ENCODE measurements at regions not wholly inside any gene's neighbourhood (a gene's known extent, or its start where the extent isn't known, plus 50 kb on each side); places are given as distances from the start of the nearest gene placed in this dataset.
A peak's percentile ranks its signal among the peaks of the same experiment; 100 is the strongest.

DNA sequence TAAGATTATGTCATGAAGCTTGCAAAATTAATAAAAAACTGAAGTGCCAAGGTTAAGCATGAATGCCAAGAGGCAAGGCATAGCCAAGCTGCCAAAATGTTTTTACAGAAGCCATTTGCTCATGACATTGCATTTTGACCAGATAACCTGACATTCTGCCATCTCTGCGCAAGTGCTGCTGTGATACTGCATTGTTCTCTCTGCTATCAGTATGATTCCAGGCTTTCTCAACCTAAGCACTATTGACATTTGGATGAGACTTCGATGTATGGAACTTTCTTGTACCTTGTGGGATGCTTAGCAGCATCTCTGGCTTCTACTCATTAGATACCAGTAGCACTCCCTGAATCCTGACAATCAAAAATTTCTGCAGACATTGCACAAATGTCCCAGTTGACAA lies 139.2 kb downstream of the RASSF9 start:
- DNase-seq (ENCODE audit: low read depth in 6 of 9, low spot score in 9 of 9), result no peak
- Histone ChIP-seq H3K9me3 (ENCODE audit: control insufficient read depth in 2 of 2, insufficient read depth in 1 of 2, low read length in 1 of 2) (no peaks in the 10 kb centered on the region), H3K4me3 (ENCODE audit: low read length in 2 of 2) (no peak overlapping the region), H3K4me1 (ENCODE audit: control insufficient read depth in 2 of 2, insufficient read depth in 2 of 2, low read length in 2 of 2) (no peaks in the 10 kb centered on the region), H3K27ac (ENCODE audit: low read depth in 1 of 2, low read length in 1 of 2) (no peak overlapping the region), H3K27me3 (ENCODE audit: control insufficient read depth in 2 of 2, insufficient read depth in 1 of 2, low read length in 1 of 2) (no peaks in the 10 kb centered on the region), H3K36me3 (ENCODE audit: control insufficient read depth in 2 of 2, insufficient read depth in 2 of 2, low read length in 1 of 2) (no peaks in the 10 kb centered on the region)
- 95% methylated on average over 2 of the region's 2 CpGs for WGBS

DNA sequence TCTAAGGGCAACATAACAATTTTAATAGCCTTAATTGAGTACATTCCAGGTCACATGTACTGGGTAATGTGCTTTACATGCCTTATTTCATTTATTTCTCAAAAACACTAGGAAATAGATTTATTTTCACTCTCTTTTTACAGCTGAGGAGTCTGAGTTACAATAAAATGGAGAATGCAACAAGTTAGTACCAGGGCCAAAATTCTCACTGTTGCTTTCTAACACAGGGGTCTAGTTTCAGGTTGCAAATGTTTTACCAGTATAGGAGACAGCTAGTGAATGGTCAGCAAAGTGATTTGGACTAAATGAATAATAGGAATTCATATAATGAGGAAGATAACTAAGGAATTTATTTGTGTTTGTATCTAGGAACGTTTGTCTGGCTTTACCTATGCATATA lies 137.3 kb downstream of the RASSF9 start:
- Histone ChIP-seq H3K4me3 (ENCODE audit: low read length in 2 of 2) (no peak overlapping the region), H3K9me3 (ENCODE audit: control insufficient read depth in 2 of 2, insufficient read depth in 1 of 2, low read length in 1 of 2) (no peaks in the 10 kb centered on the region), H3K4me1 (ENCODE audit: control insufficient read depth in 2 of 2, insufficient read depth in 2 of 2, low read length in 2 of 2) (no peaks in the 10 kb centered on the region), H3K27ac (ENCODE audit: low read depth in 1 of 2, low read length in 1 of 2) (no peak overlapping the region), H3K27me3 (ENCODE audit: control insufficient read depth in 2 of 2, insufficient read depth in 1 of 2, low read length in 1 of 2) (no peaks in the 10 kb centered on the region), H3K36me3 (ENCODE audit: control insufficient read depth in 2 of 2, insufficient read depth in 2 of 2, low read length in 1 of 2) (no peaks in the 10 kb centered on the region)
- DNase-seq (ENCODE audit: low read depth in 6 of 9, low spot score in 9 of 9), result no peak
- 84% methylated on average over 1 of the region's 1 CpG for WGBS

DNA sequence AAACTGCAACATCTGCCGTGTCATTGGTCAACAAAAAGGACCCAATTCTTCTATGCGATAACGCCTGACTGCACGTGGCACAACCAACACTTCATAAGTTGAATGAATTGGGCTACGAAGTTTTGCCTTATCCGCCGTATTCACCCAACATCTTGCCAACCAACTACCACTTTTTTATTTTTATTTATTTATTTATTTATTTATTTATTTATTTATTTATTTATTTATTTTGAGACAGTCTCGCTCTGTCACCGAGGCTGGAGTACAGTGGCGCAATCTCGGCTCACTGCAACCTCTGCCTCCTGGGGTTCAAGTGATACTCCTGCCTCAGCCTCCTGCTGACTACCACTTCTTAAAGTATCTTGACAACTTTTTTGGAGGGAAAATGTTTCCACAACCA lies 127.4 kb downstream of the RASSF9 start:
- H3K9me3 ChIP-seq (ENCODE audit: control insufficient read depth in 2 of 2, insufficient read depth in 1 of 2, low read length in 1 of 2), result no peaks in the 10 kb centered on the region
- H3K4me1 ChIP-seq (ENCODE audit: control insufficient read depth in 2 of 2, insufficient read depth in 2 of 2, low read length in 2 of 2), result no peaks in the 10 kb centered on the region
- H3K36me3 ChIP-seq (ENCODE audit: control insufficient read depth in 2 of 2, insufficient read depth in 2 of 2, low read length in 1 of 2), result no peaks in the 10 kb centered on the region
- no peak overlapping the region for H3K27ac ChIP-seq (ENCODE audit: low read depth in 1 of 2, low read length in 1 of 2)
- no peaks in the 10 kb centered on the region for H3K27me3 ChIP-seq (ENCODE audit: control insufficient read depth in 2 of 2, insufficient read depth in 1 of 2, low read length in 1 of 2)
- DNase-seq (ENCODE audit: low read depth in 6 of 9, low spot score in 9 of 9), result no peak
- 98% methylated on average over 11 of the region's 11 CpGs for WGBS
- no peak overlapping the region for H3K4me3 ChIP-seq (ENCODE audit: low read length in 2 of 2)

DNA sequence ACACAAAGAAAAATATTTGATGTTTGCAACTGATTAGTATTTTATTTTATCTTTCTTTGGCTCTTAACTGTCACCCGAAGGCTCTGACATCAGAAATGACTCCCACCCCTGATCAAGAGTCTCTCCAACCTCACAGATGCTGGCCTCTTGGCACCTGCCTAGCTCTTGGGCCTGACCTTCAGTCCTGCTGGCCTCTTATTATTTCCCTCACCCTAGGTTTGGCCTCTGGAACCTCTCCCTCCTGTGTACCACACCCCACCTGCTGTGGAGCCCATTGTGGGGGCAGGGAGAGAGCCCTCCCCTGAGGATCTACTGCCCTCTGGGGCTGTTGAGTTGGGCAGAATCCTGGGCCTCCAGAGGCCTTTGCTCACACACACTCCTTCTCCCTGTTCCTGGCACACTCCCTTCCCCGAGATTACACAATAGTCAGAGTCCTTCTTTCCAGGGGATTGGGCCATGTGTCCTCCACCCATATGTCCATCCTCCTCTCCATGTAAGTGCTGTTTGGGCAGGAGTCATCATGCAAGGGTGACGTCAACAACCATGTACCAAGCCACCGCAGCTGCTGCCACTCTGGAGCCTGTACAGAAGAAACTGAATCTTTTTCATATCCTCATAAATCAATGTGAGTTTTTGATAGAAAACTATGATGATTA lies 124.3 kb downstream of the RASSF9 start:
- no peaks in the 10 kb centered on the region for H3K4me1 ChIP-seq (ENCODE audit: control insufficient read depth in 2 of 2, insufficient read depth in 2 of 2, low read length in 2 of 2)
- 95% methylated on average over 4 of the region's 4 CpGs for WGBS
- no peak for DNase-seq (ENCODE audit: low read depth in 6 of 9, low spot score in 9 of 9)

DNA sequence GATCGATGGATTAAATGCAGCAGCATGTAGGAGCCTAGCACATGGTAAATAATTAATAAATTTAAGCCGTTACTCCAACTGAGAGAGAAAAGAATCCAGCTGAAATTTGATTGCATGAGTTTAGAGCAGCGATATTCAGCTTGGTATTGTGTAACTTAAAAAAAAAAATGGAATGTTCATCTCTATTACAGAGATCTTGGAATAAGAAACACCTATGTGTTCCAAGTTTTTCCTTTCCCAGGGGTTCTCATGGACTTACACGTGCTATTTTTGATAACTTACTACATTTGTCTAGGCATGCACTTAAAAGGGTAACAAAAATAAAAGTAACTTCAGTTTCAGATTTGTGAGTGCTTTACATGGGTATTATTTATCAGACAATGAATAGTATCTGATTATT lies 122.8 kb downstream of the RASSF9 start:
- H3K36me3 ChIP-seq (ENCODE audit: control insufficient read depth in 2 of 2, insufficient read depth in 2 of 2, low read length in 1 of 2), result no peaks in the 10 kb centered on the region
- no peaks in the 10 kb centered on the region for H3K4me1 ChIP-seq (ENCODE audit: control insufficient read depth in 2 of 2, insufficient read depth in 2 of 2, low read length in 2 of 2)
- WGBS, result 86% methylated on average over 4 of the region's 4 CpGs
- H3K27me3 ChIP-seq (ENCODE audit: control insufficient read depth in 2 of 2, insufficient read depth in 1 of 2, low read length in 1 of 2), result no peaks in the 10 kb centered on the region
- peak in 1 of 9 donors; percentile 2 for DNase-seq (ENCODE audit: low read depth in 6 of 9, low spot score in 9 of 9)
- no peak overlapping the region for H3K4me3 ChIP-seq (ENCODE audit: low read length in 2 of 2)
- H3K27ac ChIP-seq (ENCODE audit: low read depth in 1 of 2, low read length in 1 of 2), result no peak overlapping the region
- peaks cover 0 to 5% of the 10 kb centered on the region in 2 donors for H3K9me3 ChIP-seq (ENCODE audit: control insufficient read depth in 2 of 2, insufficient read depth in 1 of 2, low read length in 1 of 2)

More for the DNA sequence above, 124.3 kb downstream of the RASSF9 start:
- H3K27ac ChIP-seq (ENCODE audit: low read depth in 1 of 2, low read length in 1 of 2), result no peak overlapping the region
- no peak overlapping the region for H3K4me3 ChIP-seq (ENCODE audit: low read length in 2 of 2)
- no peaks in the 10 kb centered on the region for H3K27me3 ChIP-seq (ENCODE audit: control insufficient read depth in 2 of 2, insufficient read depth in 1 of 2, low read length in 1 of 2)
- no peaks in the 10 kb centered on the region for H3K9me3 ChIP-seq (ENCODE audit: control insufficient read depth in 2 of 2, insufficient read depth in 1 of 2, low read length in 1 of 2)
- no peaks in the 10 kb centered on the region for H3K36me3 ChIP-seq (ENCODE audit: control insufficient read depth in 2 of 2, insufficient read depth in 2 of 2, low read length in 1 of 2)

DNA sequence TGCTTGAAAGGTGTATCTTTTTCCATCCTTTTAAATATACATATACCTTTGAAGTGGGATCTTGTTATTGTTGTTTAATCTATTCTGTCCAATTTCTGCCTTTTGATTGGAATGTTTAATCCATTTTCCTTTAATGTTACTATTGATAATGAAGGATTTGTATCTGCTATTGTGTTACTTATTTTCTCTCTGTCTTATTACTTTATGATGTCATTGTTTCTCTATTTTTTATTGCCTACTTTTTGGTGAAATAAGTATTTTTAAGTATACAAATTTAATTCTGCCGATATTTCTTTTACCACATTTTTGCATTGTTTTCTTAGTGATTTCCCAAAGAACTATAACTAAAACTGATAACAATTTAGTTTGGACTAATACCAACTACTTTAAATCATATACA lies 121.8 kb downstream of the RASSF9 start:
- no peak overlapping the region for H3K4me3 ChIP-seq (ENCODE audit: low read length in 2 of 2)
- no peak overlapping the region for H3K27ac ChIP-seq (ENCODE audit: low read depth in 1 of 2, low read length in 1 of 2)
- H3K4me1 ChIP-seq (ENCODE audit: control insufficient read depth in 2 of 2, insufficient read depth in 2 of 2, low read length in 2 of 2), result no peaks in the 10 kb centered on the region
- no peak for DNase-seq (ENCODE audit: low read depth in 6 of 9, low spot score in 9 of 9)
- no peaks in the 10 kb centered on the region for H3K36me3 ChIP-seq (ENCODE audit: control insufficient read depth in 2 of 2, insufficient read depth in 2 of 2, low read length in 1 of 2)
- H3K27me3 ChIP-seq (ENCODE audit: control insufficient read depth in 2 of 2, insufficient read depth in 1 of 2, low read length in 1 of 2), result no peaks in the 10 kb centered on the region
- 99% methylated on average over 1 of the region's 1 CpG for WGBS
- H3K9me3 ChIP-seq (ENCODE audit: control insufficient read depth in 2 of 2, insufficient read depth in 1 of 2, low read length in 1 of 2), result peaks cover 0 to 5% of the 10 kb centered on the region in 2 donors

DNA sequence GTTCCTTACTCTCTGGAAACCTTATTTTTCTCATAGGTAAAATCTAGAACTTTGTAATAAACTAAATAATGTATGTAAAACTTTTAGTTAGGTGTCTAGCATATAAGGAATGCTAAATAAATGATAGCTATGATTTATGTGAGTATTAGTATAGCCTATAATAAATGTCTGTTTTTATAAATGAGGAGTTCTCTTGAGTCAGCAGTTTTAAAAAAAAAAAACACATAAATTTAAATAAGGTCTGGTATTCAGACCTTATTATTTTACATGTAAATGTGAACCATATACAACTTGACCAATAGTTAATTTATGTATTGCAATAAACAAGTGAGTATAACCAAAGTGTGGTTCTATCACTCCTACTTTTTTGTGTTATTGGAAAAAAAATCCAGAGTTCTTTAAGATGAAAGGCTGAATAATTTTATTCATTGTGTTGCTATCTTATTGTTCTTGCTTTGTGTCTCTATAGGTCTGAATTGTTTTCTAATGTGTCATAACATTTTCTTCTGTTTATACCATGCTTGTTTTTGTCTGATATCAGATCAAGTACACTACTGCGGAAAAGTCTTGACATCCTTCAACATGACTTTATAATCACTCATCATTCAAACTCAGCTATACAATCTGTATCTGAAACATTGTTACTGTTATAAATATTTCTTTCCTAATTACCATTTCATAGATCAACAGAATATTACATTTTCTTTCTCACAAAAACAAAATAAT lies 115.7 kb downstream of the RASSF9 start:
- 94% methylated on average over 1 of the region's 1 CpG for WGBS

DNA sequence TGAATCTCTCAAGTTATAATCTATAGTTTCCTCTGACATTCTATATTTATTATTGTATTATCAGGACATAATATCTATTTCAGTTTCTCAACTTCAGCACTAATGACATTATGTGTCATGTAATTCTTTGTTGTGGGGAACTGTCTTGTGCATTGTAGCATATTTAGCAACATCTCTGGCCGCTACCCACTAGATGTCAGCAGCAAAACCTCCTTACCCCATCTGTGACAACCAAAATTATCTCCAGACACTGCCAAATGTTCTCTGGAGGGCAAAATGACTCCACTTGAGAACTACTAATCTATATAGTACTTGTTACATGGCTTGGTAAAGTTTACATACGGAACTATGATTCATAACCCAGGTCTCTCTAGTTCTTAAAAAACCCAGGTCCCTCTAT lies 110.2 kb downstream of the RASSF9 start:
- Histone ChIP-seq H3K27me3 (ENCODE audit: control insufficient read depth in 2 of 2, insufficient read depth in 1 of 2, low read length in 1 of 2) (no peaks in the 10 kb centered on the region), H3K9me3 (ENCODE audit: control insufficient read depth in 2 of 2, insufficient read depth in 1 of 2, low read length in 1 of 2) (no peaks in the 10 kb centered on the region), H3K36me3 (ENCODE audit: control insufficient read depth in 2 of 2, insufficient read depth in 2 of 2, low read length in 1 of 2) (no peaks in the 10 kb centered on the region), H3K4me3 (ENCODE audit: low read length in 2 of 2) (no peak overlapping the region), H3K4me1 (ENCODE audit: control insufficient read depth in 2 of 2, insufficient read depth in 2 of 2, low read length in 2 of 2) (no peaks in the 10 kb centered on the region), H3K27ac (ENCODE audit: low read depth in 1 of 2, low read length in 1 of 2) (no peak overlapping the region)
- WGBS, result 92% methylated on average over 2 of the region's 2 CpGs
- DNase-seq (ENCODE audit: low read depth in 6 of 9, low spot score in 9 of 9), result no peak

More for the DNA sequence above, 115.7 kb downstream of the RASSF9 start:
- H3K4me1 ChIP-seq (ENCODE audit: control insufficient read depth in 2 of 2, insufficient read depth in 2 of 2, low read length in 2 of 2), result no peaks in the 10 kb centered on the region
- no peak for DNase-seq (ENCODE audit: low read depth in 6 of 9, low spot score in 9 of 9)
- H3K36me3 ChIP-seq (ENCODE audit: control insufficient read depth in 2 of 2, insufficient read depth in 2 of 2, low read length in 1 of 2), result no peaks in the 10 kb centered on the region
- no peak overlapping the region for H3K27ac ChIP-seq (ENCODE audit: low read depth in 1 of 2, low read length in 1 of 2)
- H3K9me3 ChIP-seq (ENCODE audit: control insufficient read depth in 2 of 2, insufficient read depth in 1 of 2, low read length in 1 of 2), result peaks cover 0 to 5% of the 10 kb centered on the region in 2 donors
- H3K4me3 ChIP-seq (ENCODE audit: low read length in 2 of 2), result no peak overlapping the region
- H3K27me3 ChIP-seq (ENCODE audit: control insufficient read depth in 2 of 2, insufficient read depth in 1 of 2, low read length in 1 of 2), result no peaks in the 10 kb centered on the region

DNA sequence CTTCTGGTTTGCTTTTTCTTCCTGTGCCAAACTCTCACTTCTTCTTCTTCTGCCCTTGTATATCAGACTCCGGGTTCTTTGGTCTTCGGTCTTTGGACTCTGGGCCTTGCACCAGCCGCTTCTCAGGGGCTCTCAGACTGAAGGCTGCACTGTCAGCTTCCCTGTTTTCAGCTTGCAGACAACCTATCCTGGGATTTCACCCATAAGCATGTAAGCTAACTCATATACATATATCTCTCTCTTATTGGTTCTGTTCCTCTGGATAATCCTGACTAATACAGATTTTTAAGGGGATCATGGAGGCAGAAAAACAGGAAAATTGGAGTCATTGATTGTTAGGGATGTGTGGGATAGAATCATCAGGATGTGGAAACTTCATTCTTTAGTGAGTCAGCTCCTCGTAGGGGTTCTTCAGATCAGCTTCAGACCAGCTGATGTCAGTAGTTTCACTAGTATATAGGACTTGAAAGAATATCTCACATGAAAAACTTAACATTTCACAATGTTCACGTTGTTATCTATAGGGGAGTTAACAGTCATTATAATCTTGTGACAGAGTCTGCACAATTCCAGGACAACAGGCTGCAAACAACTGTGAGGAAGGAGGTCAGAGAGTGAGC lies 102.9 kb downstream of the RASSF9 start:
- H3K36me3 ChIP-seq (ENCODE audit: control insufficient read depth in 2 of 2, insufficient read depth in 2 of 2, low read length in 1 of 2), result no peaks in the 10 kb centered on the region
- no peaks in the 10 kb centered on the region for H3K4me1 ChIP-seq (ENCODE audit: control insufficient read depth in 2 of 2, insufficient read depth in 2 of 2, low read length in 2 of 2)
- WGBS, result 91% methylated on average over 5 of the region's 5 CpGs
- no peak overlapping the region for H3K27ac ChIP-seq (ENCODE audit: low read depth in 1 of 2, low read length in 1 of 2)
- no peaks in the 10 kb centered on the region for H3K27me3 ChIP-seq (ENCODE audit: control insufficient read depth in 2 of 2, insufficient read depth in 1 of 2, low read length in 1 of 2)
- H3K9me3 ChIP-seq (ENCODE audit: control insufficient read depth in 2 of 2, insufficient read depth in 1 of 2, low read length in 1 of 2), result no peaks in the 10 kb centered on the region
- H3K4me3 ChIP-seq (ENCODE audit: low read length in 2 of 2), result no peak overlapping the region
- DNase-seq (ENCODE audit: low read depth in 6 of 9, low spot score in 9 of 9), result no peak

All from thymus (tissue), 11 donors.